GM12891 (cell line): ENCODE measurements at regions not wholly inside any gene's neighbourhood (a gene's known extent, or its start where the extent isn't known, plus 50 kb on each side); places are given as distances from the start of the nearest gene placed in this dataset.

ENCODE experiments used
- POLR2A ChIP-seq: IDR thresholded peaks from 2 replicates; pipeline ENCODE4 v1.6.1; 2011; ENCODE audit warnings: low read depth, low read length, control low read depth
- POLR2AphosphoS5 ChIP-seq: IDR thresholded peaks from 2 replicates; pipeline ENCODE4 v1.6.1; 2011; ENCODE audit warnings: low read depth, low read length, control low read depth
- SPI1 ChIP-seq: IDR thresholded peaks from 2 replicates; pipeline ENCODE4 v1.6.1; 2011; ENCODE audit warnings: low read depth, low read length, control low read depth
- TAF1 ChIP-seq: IDR thresholded peaks from 2 replicates; pipeline ENCODE4 v1.6.1; 2011; ENCODE audit warnings: low read depth, low read length, control low read depth

DNA sequence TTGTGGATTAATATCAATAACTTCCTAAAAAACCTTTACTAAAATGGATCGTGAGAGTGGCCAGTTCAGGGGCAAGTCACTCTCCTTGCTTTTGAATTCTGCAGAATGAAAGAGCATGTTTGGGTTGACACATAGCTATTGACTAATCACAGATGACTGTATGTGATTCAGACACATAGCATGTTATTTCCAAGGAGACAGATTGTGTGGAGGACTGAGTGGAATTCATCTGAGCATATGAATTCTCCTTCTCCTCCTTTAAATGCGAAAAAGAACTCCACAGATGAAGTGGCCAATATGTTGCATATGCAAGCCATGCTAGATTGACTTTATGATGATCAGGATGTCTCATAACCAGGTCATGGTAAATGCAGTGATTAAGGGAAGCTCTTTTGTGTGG lies 249.4 kb upstream of the FAM98A start:
- TF ChIP-seq POLR2A (no peak), TAF1 (no peak), POLR2AphosphoS5 (no peak), SPI1 (no peak)
